DMS153 (cell line): ENCODE measurements at regions not wholly inside any gene's neighbourhood (a gene's known extent, or its start where the extent isn't known, plus 50 kb on each side); places are given as distances from the start of the nearest gene placed in this dataset.
"Not testable (repeated sequence)": the region's sequence is repeated elsewhere in the genome, so short reads cannot be mapped to it uniquely, and the experiment has no call there.

ENCODE experiments used
- DNase-seq: peaks from one replicate; lab custom pipeline; 2025; lab: John Stamatoyannopoulos, UW

GRCh38 chr13:87207280-87208003 lies 463.7 kb upstream of the SLITRK5 start:
- DNase-seq, result no peak

DNA sequence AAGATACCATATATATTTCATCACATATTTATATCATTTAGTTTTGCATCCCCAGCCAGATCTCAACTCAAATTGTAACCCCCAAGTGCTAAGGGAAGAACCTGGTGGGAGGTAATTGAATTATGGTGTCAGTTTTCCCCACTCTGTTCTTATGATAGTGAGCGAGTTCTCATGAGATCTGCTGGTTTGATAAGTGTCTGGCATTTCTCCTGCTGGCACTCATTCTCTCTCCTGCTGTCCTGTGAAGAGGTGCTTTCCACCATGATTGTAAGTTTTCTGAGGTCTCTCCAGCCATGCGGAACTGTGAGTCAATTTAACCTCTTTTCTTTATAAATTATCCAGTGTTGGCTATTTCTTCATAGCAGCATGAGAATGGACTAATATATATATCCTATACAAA lies 462.5 kb upstream of the SLITRK5 start:
- no peak for DNase-seq

DNA sequence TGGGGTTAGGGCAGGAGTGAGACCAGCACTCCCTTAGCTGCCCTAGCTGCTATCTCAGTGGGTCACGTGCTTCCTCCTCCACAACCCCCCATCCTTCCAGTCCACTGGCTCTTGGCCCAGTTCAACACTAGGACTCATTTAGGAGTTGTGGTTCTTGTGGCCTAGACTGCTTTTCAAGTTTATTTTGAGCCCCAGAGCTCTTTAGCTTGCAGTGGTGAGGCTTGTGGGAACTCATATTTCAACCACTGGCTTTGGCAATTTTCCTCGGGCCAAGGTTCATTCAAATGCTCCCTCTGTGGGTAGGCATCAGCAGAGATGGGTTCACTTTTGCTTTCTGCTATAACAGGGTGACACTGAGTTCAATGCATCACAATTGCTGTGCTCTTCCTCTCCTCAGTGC lies 436.2 kb upstream of the SLITRK5 start:
- no peak for DNase-seq

GRCh38 chr13:87235621-87236020 lies 435.6 kb upstream of the SLITRK5 start:
- no peak for DNase-seq

DNA sequence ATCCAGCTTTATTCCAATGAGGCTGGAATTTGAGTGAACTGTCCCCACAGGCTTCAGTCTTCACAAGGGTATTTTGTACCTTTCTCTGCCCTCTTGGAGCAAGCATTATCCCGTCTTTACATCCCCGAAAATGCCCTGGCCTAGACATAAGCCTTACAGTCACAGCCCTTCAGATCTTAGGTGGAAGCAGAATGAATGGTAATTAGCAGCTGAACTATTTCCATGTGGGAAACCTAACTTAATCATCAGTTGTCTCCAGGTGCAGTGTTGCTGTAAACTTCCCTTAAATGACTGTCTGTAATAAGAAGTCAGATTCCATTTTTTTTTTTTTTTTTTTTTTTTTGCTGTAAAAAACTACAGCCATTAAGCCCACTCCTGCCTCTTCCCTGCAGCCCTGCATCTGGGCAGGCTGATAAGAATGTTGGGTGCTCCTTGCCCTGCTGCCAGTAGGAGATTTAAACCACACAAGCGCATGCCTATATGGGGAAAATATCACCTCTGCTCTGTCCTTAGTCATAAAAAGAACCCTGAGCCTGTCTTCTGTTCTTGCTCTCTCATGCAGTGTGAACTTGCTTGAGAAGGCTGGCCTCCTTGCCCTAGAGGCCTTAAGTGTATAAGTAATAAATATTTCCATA lies 426.8 kb upstream of the SLITRK5 start:
- DNase-seq, result no peak

DNA sequence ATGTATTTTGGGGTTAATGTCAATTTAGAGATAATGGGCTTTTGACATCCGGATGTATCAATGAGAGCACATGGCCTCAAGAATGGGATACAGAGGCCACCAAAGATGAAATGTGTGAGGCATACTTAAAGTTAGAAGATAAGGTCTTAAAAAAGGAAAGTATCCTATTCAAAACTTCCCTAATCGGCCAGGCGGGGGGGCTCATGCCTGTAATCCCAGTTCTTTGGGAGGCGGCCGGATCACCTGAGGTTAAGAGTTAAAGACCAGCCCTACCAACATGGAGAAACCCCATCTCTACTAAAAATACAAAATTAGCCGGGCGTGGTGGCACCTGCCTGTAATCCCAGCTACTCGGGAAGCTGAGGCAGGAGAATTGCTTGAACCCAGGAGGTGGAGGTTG lies 421.3 kb upstream of the SLITRK5 start:
- DNase-seq, result not testable (repeated sequence)

GRCh38 chr13:87255394-87255793 lies 415.8 kb upstream of the SLITRK5 start:
- DNase-seq, result no peak

- DNase-seq, result peak; percentile 7
Measured at GRCh38 chr13:87259479-87260083, 411.6 kb upstream of the SLITRK5 start.

GRCh38 chr13:87274209-87274819 lies 396.9 kb upstream of the SLITRK5 start:
- DNase-seq, result peak; percentile 42

DNA sequence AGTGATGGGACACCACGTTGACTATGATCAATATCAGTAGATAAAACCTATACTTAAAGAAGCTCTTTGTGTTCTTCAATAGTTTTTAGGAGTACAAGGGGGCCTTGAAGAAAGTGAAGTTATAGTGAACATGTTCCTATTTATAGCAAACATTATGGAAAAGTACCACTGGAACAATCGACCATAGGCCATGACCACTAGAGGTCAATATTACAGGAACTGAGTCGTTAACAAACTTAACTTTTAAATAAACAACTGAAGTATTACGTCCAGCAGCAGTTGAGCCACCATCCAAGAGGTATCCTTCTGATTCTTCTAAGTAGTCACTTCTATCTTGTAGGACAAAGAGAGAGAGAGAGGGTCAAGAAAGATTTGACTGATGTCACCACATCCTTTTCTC lies 391.0 kb upstream of the SLITRK5 start:
- DNase-seq, result no peak

- DNase-seq, result no peak
Measured at GRCh38 chr13:87287721-87288120, 383.4 kb upstream of the SLITRK5 start.

DNA sequence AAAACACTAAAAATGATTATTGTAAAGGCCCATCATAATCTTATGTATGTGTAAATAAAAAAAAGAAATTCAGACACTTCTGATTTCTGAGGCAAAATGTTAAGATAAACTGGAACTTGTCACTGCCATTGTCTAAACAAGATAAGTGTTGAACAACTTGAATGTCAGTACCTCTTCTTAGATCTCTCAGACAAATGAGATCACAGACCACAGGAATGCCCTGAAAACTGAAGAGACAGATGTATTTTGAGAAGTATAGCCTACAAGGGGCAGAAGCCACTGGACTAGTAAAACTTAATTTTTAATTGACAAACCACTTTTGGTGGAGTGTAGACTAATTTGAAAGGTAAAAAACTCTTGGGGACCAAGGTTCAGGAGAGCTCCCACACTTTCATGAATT lies 375.5 kb upstream of the SLITRK5 start:
- no peak for DNase-seq

- no peak for DNase-seq
Measured at GRCh38 chr13:87302034-87302433, 369.1 kb upstream of the SLITRK5 start.

DNA sequence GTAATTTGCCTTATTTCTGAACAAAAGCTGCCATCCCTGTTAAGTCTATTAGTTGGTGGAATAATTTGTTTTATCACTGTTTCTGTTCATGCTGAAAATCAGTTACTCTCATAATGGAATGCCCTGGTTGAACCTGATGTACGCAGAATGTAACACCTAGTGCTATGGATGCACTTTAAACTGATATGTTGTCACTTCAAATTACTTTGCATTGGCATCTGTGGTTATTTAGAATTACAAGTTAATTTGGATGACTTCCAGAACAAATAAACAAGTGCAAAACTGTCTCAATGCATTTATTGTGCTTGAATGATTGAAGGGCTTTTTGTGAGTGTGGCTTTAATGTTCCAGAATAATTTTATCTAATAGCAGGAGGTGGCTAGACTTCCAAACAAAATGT lies 368.2 kb upstream of the SLITRK5 start:
- no peak for DNase-seq

DNA sequence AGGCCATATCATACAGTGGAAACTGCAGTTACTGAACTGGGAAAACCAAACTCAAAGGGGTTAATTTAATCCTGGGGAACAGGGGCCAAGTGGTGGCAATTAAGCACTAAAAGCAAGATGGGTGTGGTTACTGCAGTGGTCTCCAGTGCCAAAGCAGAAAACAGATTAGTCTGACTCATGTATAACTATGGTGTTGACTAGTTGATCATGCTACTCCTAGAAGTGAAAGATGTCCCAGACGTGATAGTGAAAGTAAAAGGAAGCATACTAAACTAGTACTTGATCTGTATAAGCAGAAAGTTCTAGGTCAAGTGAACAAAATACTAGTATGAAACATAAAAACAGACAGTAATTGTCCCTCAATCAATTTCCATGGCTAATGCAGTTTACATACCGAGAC lies 360.0 kb upstream of the SLITRK5 start:
- DNase-seq, result no peak

DNA sequence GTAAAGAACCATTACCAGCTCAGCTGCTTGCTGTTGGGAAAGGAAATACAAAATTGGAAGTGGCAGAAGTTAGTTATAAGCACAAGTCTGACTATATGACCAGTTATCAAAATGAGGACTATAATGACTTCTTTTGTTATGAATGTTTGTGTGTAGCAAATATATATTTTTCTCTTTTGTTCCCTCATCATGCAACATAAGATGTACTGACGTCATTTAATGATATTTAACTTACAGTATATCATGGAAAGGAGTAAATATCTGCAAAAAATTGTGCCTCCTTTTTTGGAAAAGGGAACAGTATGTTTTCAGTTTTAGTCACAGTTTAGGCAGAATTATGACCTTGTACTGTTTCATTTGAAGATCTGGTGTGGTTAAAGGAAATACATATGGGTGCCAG lies 356.3 kb upstream of the SLITRK5 start:
- DNase-seq, result no peak

- no peak for DNase-seq
Measured at GRCh38 chr13:87322386-87322785, 348.8 kb upstream of the SLITRK5 start.

DNA sequence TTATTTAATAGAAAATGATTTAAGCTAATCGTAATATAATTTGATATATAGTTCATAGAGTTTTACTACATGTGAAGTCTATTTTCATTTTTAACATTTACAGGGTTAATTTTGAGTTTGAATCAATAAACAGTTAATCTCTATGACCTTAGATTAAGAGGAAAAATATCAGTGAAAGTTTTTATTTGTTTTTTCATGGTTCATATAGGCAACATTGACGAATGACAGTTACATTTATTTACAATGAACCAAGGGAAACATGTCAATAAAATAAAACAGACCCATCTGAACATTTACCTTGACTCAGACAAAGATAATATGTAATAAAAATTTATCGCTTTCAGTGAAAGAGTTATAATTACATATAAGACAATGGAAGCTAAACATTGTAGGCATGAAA lies 346.6 kb upstream of the SLITRK5 start:
- DNase-seq, result no peak

GRCh38 chr13:87331178-87331577 lies 340.0 kb upstream of the SLITRK5 start:
- DNase-seq, result no peak

GRCh38 chr13:87333599-87333998 lies 337.6 kb upstream of the SLITRK5 start:
- no peak for DNase-seq

GRCh38 chr13:87334176-87334575 lies 337.0 kb upstream of the SLITRK5 start:
- no peak for DNase-seq

DNA sequence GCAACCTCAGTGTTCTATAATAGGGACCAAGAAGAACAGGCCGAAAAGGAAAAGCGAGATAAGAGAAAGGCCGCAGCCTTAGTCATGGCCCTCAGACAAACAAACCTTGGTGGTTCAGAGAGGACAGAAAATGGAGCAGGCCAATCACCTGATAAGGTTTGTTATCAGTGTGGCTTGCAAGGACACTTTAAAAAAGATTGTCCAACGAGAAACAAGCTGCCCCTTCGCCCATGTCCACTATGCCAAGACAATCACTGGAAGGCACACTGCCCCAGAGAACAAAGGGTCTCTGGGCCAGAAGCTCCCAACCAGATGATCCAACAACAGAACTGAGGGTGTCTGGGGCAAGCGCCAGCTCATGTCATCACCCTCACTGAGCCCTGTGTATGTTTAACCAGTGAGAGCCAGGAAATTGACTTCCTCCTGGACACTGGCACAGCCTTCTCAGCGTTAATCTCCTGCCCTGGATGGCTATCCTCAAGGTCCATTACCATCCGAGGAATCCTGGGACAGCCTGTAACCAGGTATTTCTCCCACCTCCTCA lies 334.8 kb upstream of the SLITRK5 start:
- not testable (repeated sequence) for DNase-seq

GRCh38 chr13:87344176-87344575 lies 327.0 kb upstream of the SLITRK5 start:
- no peak for DNase-seq
